PFSK-1 (cell line): ENCODE measurements at regions not wholly inside any gene's neighbourhood (a gene's known extent, or its start where the extent isn't known, plus 50 kb on each side); places are given as distances from the start of the nearest gene placed in this dataset.

ENCODE experiments used
- FOXP2 ChIP-seq: optimal IDR thresholded peaks from 2 replicates; pipeline ENCODE3; 2011; ENCODE audit warnings: borderline replicate concordance, control low read depth, inconsistent platforms; ENCODE audit not compliant: insufficient read depth; ENCODE audit errors: extremely low read length, extremely low read depth
- POLR2AphosphoS5 ChIP-seq: IDR thresholded peaks from 2 replicates; pipeline ENCODE4 v1.6.1; 2012; ENCODE audit warnings: low read depth, mild to moderate bottlenecking, control low read depth, low read length, moderate library complexity
- SIN3A ChIP-seq: IDR thresholded peaks from 2 replicates; pipeline ENCODE4 v1.6.1; 2012; ENCODE audit warnings: mild to moderate bottlenecking, low read length, moderate library complexity, borderline replicate concordance; ENCODE audit not compliant: insufficient read depth
- TAF1 ChIP-seq: IDR thresholded peaks from 2 replicates; pipeline ENCODE4 v1.6.1; 2012; ENCODE audit warnings: low read length, control low read depth, borderline replicate concordance; ENCODE audit not compliant: insufficient read depth
- TF ChIP-seq, protein P1 (sequence below), 2 experiments: IDR thresholded peaks; 2 replicates each; pipeline versions ENCODE4 v1.6.1 to v1.8.0; 2011 to 2012; ENCODE audit warnings: low read depth in 2 of 2, low read length in 2 of 2, control low read depth in 1 of 2, inconsistent platforms in 1 of 2, mild to moderate bottlenecking in 1 of 2, moderate library complexity in 1 of 2; ENCODE audit not compliant: insufficient read depth in 1 of 2

DNA sequence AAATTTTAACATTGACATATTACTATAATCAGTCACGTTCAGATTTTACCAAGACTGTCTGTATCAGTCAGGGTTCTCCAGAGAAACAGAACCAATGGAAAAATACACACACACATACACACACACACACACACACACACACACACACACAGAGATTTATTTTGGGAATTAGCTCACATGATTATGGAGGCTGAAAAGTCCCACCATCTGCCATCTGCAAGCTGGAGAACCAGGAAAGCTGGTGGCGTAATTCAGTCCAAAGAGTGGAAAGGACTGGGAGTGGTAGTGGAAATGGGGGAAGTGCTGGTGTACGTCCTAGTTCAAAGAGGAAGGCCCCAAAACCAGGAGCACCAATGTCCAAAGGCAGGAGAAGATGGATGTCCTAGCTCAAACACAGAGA is 166.4 kb downstream of the AKAIN1 start:
- TF ChIP-seq TAF1 (no peak), FOXP2 (no peak), POLR2AphosphoS5 (no peak), SIN3A (no peak)
- TF ChIP-seq, protein P1, sequence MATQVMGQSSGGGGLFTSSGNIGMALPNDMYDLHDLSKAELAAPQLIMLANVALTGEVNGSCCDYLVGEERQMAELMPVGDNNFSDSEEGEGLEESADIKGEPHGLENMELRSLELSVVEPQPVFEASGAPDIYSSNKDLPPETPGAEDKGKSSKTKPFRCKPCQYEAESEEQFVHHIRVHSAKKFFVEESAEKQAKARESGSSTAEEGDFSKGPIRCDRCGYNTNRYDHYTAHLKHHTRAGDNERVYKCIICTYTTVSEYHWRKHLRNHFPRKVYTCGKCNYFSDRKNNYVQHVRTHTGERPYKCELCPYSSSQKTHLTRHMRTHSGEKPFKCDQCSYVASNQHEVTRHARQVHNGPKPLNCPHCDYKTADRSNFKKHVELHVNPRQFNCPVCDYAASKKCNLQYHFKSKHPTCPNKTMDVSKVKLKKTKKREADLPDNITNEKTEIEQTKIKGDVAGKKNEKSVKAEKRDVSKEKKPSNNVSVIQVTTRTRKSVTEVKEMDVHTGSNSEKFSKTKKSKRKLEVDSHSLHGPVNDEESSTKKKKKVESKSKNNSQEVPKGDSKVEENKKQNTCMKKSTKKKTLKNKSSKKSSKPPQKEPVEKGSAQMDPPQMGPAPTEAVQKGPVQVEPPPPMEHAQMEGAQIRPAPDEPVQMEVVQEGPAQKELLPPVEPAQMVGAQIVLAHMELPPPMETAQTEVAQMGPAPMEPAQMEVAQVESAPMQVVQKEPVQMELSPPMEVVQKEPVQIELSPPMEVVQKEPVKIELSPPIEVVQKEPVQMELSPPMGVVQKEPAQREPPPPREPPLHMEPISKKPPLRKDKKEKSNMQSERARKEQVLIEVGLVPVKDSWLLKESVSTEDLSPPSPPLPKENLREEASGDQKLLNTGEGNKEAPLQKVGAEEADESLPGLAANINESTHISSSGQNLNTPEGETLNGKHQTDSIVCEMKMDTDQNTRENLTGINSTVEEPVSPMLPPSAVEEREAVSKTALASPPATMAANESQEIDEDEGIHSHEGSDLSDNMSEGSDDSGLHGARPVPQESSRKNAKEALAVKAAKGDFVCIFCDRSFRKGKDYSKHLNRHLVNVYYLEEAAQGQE (IDR thresholded peaks at IDR 0.05; ENCODE audit: insufficient read depth in 1 of 2, low read depth in 2 of 2, low read length in 2 of 2): no peak

DNA sequence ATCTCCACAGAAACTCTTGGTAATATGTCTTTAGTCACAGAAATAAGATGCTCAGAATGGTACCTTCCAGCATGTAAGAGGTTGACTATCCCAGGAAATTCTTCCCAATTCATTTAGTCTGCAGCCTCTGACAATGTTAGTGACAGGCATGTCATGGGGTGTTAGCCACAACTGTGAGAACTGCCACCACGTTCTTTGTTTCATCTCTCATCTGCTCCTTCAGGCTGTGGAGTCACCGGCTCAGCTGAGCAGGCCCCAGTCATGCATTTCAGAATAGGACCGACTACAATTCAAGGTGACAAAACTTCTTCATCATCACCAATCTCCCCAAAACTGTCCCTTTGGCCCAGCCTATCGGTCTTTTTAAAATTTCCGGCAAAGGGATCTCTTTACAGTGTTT is 167.5 kb downstream of the AKAIN1 start:
- TF ChIP-seq, protein P1 (IDR thresholded peaks at IDR 0.05; ENCODE audit: insufficient read depth in 1 of 2, low read depth in 2 of 2, low read length in 2 of 2): no peak
- no peak for TF ChIP-seq TAF1
- no peak for TF ChIP-seq POLR2AphosphoS5
- no peak for TF ChIP-seq SIN3A
- no peak for TF ChIP-seq FOXP2

DNA sequence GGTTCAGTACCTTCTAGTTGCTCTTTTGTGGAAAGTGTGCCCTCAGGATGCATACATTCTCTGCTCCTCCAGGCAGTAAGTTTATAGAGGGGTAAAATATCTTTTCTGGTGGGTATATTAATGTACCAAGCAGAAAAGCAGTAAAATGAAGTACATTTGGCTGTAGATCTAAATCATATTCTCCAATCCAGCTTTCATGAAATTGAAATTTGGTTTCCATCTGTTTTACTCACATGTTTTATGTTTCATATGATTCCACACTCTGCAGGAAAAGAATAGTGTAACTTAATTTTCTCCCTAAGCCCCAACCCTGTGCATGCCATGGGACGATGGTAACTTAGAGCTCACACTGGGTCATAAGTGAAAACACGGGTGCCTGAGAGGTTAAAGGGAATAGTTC is 172.3 kb downstream of the AKAIN1 start:
- TF ChIP-seq, protein P1 (IDR thresholded peaks at IDR 0.05; ENCODE audit: insufficient read depth in 1 of 2, low read depth in 2 of 2, low read length in 2 of 2): no peak
- TF ChIP-seq TAF1 (no peak), FOXP2 (no peak), POLR2AphosphoS5 (no peak), SIN3A (no peak)

DNA sequence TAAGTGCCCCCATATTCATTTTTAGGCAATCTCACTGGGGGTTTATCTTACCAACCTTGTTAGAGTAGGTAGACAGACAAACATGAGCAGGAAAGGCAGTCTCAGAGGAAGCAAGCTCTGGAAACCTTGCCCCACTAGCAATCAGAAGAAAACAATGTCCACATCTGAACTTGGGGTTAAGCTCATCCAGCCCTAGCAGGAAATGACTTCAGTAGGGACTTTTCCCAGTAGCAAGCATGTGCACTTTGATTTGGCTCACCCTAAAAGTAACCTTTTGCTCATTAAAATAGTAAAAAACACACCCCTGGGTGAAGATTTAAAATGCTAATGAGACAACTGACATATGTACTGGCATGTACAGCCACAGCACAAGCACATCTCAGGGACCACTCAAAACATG is 175.5 kb downstream of the AKAIN1 start:
- TF ChIP-seq POLR2AphosphoS5 (no peak), FOXP2 (no peak), SIN3A (no peak), TAF1 (no peak)
- TF ChIP-seq, protein P1 (IDR thresholded peaks at IDR 0.05; ENCODE audit: insufficient read depth in 1 of 2, low read depth in 2 of 2, low read length in 2 of 2): no peak

DNA sequence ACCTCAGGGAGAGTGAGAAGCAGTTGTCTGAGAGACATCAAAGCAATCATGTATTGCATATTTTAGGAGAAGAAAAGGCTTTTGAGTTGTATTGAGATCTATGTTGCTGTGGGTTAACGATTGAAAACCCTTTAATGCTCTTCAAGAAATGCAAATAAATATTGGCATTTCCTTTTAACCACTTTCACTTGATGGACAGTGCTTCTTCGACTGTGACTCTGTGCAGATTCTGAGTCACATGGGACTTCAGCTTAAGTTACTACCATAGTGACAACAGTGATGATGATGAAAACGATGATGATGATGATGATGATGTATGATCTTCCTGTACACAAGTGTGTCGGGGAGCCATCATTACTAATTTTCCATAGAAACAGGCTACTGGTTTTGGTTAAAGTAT is 181.8 kb downstream of the AKAIN1 start:
- no peak for TF ChIP-seq POLR2AphosphoS5
- no peak for TF ChIP-seq SIN3A
- TF ChIP-seq, protein P1 (IDR thresholded peaks at IDR 0.05; ENCODE audit: insufficient read depth in 1 of 2, low read depth in 2 of 2, low read length in 2 of 2): no peak
- TF ChIP-seq FOXP2: no peak
- no peak for TF ChIP-seq TAF1
